ENCODE measurements at regions not wholly inside any gene's neighbourhood (a gene's known extent, or its start where the extent isn't known, plus 50 kb on each side); places are given as distances from the start of the nearest gene placed in this dataset.

GRCh38 chr12:103011974-103012763 is 54.7 kb downstream of the ASCL1 start:
- no peak for DNase-seq (ENCODE audit: low read depth in 1 of 2, low spot score in 1 of 2)
- POLR2A ChIA-PET = no interaction called here
- Histone ChIP-seq H3K9me3 (no peaks in the 10 kb centered on the region), H3K4me2 (no peak overlapping the region), H3K4me3 (no peak overlapping the region), H3K4me1 (no peaks in the 10 kb centered on the region), H3K27ac (no peak overlapping the region)
- 11% methylated on average over 4 of the region's 4 CpGs for WGBS (ENCODE audit: missing lambda C conversion rate)
- ATAC-seq = no peak
- no peak for FAIRE-seq
- TF ChIP-seq REST (IDR thresholded peaks at IDR 0.05) (peak; percentile 20; the same call in 1 of the 2 replicates), HOXB13 (CRISPR knock-in tag; IDR thresholded peaks at IDR 0.05; ENCODE audit: low read depth) (no peak), MYC (IDR thresholded peaks at IDR 0.05; ENCODE audit: borderline replicate concordance, low read length) (no peak), ZNF302 (CRISPR knock-in tag; IDR thresholded peaks at IDR 0.05) (no peak), HDAC2 (IDR thresholded peaks at IDR 0.05) (no peak)
- CTCF ChIA-PET = interaction anchor here (1.0 kb wide), 1 partner anchor 11 kb away, joined by 3 read pairs; no protein-coding TSS in a partner anchor

DNA sequence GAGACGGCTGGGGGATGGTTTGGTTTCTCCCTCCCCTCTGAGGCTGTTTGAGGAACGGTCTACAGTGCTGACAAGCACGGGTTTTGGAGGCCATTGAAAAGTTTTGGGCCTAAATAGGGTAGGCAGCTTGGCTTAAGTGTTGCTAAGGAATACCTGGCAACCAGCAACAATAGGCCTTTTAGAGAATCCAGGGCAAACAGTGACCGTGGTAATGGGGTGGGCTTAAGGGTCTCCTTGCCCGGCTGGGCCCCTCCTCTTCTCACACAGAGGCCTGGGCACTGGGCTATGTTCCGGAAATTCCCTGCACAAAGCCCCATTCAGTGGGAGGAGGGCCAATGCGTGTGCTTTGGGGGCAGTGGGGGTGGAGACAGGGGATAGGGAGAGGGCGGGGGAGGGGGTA is 55.4 kb downstream of the ASCL1 start:
- no peaks in the 10 kb centered on the region for H3K4me1 ChIP-seq
- no peak overlapping the region for H3K4me3 ChIP-seq
- ChIA-PET CTCF (no interaction called here), POLR2A (no interaction called here)
- TF ChIP-seq KDM1A (IDR thresholded peaks at IDR 0.05; ENCODE audit: low read depth) (no peak), RAD21 (conservative IDR thresholded peaks at IDR 0.05 in 1 of 2, IDR thresholded peaks at IDR 0.05 in 1 of 2) (no peak), POLR2A (IDR thresholded peaks at IDR 0.05; ENCODE audit: low read length) (no peak), JUNB (IDR thresholded peaks at IDR 0.05) (no peak), RFX5 (IDR thresholded peaks at IDR 0.05) (no peak), REST (IDR thresholded peaks at IDR 0.05) (no peak)
- H3K27ac ChIP-seq = no peak overlapping the region
- no peak for FAIRE-seq
- no peak overlapping the region for H3K4me2 ChIP-seq
- DNase-seq (ENCODE audit: low read depth in 1 of 2, low spot score in 1 of 2) = no peak
- 13% methylated on average over 6 of the region's 8 CpGs for WGBS (ENCODE audit: missing lambda C conversion rate)
- no peaks in the 10 kb centered on the region for H3K9me3 ChIP-seq
- no peak for ATAC-seq

GRCh38 chr12:103013741-103014300 is 56.3 kb downstream of the ASCL1 start:
- no peak overlapping the region for H3K27ac ChIP-seq
- FAIRE-seq (no peak), DNase-seq (ENCODE audit: low read depth in 1 of 2, low spot score in 1 of 2) (no peak), ATAC-seq (no peak)
- POLR2A ChIA-PET = no interaction called here
- H3K4me3 ChIP-seq = no peak overlapping the region
- CTCF ChIA-PET = no interaction called here
- 29% methylated on average over 9 of the region's 9 CpGs for WGBS (ENCODE audit: missing lambda C conversion rate)
- TF ChIP-seq FOSB (CRISPR knock-in tag; IDR thresholded peaks at IDR 0.05) = no peak
- no peak for TF ChIP-seq SMC3 (IDR thresholded peaks at IDR 0.05)
- no peak for TF ChIP-seq HMGXB4 (CRISPR knock-in tag; IDR thresholded peaks at IDR 0.05; ENCODE audit: borderline replicate concordance)
- TF ChIP-seq POLR2AphosphoS2 (conservative IDR thresholded peaks at IDR 0.05; ENCODE audit: low read length) = no peak
- TF ChIP-seq ZSCAN20 (CRISPR knock-in tag; IDR thresholded peaks at IDR 0.05) = no peak
- TF ChIP-seq, protein P1, sequence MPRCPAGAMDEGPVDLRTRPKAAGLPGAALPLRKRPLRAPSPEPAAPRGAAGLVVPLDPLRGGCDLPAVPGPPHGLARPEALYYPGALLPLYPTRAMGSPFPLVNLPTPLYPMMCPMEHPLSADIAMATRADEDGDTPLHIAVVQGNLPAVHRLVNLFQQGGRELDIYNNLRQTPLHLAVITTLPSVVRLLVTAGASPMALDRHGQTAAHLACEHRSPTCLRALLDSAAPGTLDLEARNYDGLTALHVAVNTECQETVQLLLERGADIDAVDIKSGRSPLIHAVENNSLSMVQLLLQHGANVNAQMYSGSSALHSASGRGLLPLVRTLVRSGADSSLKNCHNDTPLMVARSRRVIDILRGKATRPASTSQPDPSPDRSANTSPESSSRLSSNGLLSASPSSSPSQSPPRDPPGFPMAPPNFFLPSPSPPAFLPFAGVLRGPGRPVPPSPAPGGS (IDR thresholded peaks at IDR 0.05) = no peak
- no peaks in the 10 kb centered on the region for H3K9me3 ChIP-seq
- no peak overlapping the region for H3K4me2 ChIP-seq
- H3K4me1 ChIP-seq = no peaks in the 10 kb centered on the region
